ENCODE measurements at regions not wholly inside any gene's neighbourhood (a gene's known extent, or its start where the extent isn't known, plus 50 kb on each side); places are given as distances from the start of the nearest gene placed in this dataset.
A peak's percentile ranks its signal among the peaks of the same experiment; 100 is the strongest.

DNA sequence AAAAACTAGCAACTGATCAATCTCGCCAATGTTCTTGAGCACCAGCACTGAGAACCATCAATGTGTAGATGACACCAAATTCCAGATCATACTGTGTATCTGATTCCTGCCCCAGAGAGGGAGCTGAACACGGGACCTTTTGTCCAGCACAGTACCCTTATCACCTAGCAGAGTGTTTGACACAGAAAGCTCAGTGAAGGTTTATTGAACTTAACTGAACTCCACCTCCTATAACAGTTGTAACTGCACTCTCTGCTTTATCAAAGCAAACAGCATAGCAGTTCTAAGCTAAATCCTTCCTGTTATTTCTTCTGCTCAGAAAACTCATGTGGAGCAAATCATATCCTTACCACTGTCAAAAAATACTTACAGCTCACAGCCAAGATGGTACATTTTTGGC is 183.4 kb upstream of the SLCO3A1 start:
- TF ChIP-seq EZH2phosphoT487 (IDR thresholded peaks at IDR 0.05; ENCODE audit: borderline replicate concordance, low read depth, low read length): no peak
- TF ChIP-seq, protein P1, sequence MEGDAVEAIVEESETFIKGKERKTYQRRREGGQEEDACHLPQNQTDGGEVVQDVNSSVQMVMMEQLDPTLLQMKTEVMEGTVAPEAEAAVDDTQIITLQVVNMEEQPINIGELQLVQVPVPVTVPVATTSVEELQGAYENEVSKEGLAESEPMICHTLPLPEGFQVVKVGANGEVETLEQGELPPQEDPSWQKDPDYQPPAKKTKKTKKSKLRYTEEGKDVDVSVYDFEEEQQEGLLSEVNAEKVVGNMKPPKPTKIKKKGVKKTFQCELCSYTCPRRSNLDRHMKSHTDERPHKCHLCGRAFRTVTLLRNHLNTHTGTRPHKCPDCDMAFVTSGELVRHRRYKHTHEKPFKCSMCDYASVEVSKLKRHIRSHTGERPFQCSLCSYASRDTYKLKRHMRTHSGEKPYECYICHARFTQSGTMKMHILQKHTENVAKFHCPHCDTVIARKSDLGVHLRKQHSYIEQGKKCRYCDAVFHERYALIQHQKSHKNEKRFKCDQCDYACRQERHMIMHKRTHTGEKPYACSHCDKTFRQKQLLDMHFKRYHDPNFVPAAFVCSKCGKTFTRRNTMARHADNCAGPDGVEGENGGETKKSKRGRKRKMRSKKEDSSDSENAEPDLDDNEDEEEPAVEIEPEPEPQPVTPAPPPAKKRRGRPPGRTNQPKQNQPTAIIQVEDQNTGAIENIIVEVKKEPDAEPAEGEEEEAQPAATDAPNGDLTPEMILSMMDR (conservative IDR thresholded peaks at IDR 0.05; ENCODE audit: low read length): no peak
- no peaks in the 10 kb centered on the region for H3K36me3 ChIP-seq (ENCODE audit: insufficient read depth, low read length)
- H3K4me3 ChIP-seq (ENCODE audit: low read depth, low read length, poor library complexity, severe bottlenecking): no peak overlapping the region
- no peaks in the 10 kb centered on the region for H3K4me1 ChIP-seq (ENCODE audit: insufficient read depth, low read length, poor library complexity, severe bottlenecking)
- no peaks in the 10 kb centered on the region for H3K9me2 ChIP-seq (ENCODE audit: insufficient read depth, low read length)
- H3K9me3 ChIP-seq (ENCODE audit: low read length): 0 out of 2 replicates have a peak, but pooled peaks cover 4% of the 10 kb centered on the region
- intact Hi-C loops (cut with micrococcal nuclease; ENCODE audit: unreplicated experiment): no loop called here
- no peak overlapping the region for H2AFZ ChIP-seq (ENCODE audit: low read length)
- ChIA-PET POLR2A (no interaction called here), CTCF (ENCODE audit: unreplicated experiment) (no interaction called here)
- no TSS peak for BruUV-seq (replicated peaks)
- H4K20me1 ChIP-seq (ENCODE audit: insufficient read depth, low read length): no peaks in the 10 kb centered on the region
- DNase-seq (ENCODE audit: low spot score): no peak
- no peak overlapping the region for H3K27ac ChIP-seq (ENCODE audit: low read depth, low read length, poor library complexity, severe bottlenecking)
- H3K79me2 ChIP-seq (ENCODE audit: insufficient read depth, low read depth, low read length): no peaks in the 10 kb centered on the region
- no peak overlapping the region for H3K4me2 ChIP-seq (ENCODE audit: low read length)

DNA sequence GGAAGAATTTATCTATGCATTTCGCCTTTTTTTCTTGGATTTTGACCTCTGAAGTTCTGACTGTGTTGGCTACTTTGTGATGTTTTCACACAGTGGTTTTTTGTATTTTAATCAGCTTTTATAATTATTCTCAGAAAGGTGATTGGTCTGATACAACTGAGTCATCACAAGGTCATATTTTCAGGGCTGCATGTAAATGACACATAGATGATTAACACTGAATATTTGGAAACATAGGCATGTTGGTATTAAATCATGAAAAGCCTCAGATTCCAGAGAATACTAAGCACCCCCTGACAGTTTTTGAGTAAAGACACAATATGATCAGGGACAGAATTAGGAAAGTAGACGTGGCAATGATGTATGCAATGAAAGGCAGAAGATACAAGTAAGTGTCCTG is 175.5 kb upstream of the SLCO3A1 start:
- CTCF ChIA-PET (ENCODE audit: unreplicated experiment): no interaction called here
- Histone ChIP-seq H3K4me1 (ENCODE audit: insufficient read depth, low read length, poor library complexity, severe bottlenecking) (no peaks in the 10 kb centered on the region), H3K36me3 (ENCODE audit: insufficient read depth, low read length) (no peaks in the 10 kb centered on the region), H3K27ac (ENCODE audit: low read depth, low read length, poor library complexity, severe bottlenecking) (no peak overlapping the region), H3K9me3 (ENCODE audit: low read length) (0 out of 2 replicates have a peak, but pooled peaks cover 4% of the 10 kb centered on the region), H2AFZ (ENCODE audit: low read length) (no peak overlapping the region), H3K79me2 (ENCODE audit: insufficient read depth, low read depth, low read length) (no peaks in the 10 kb centered on the region), H4K20me1 (ENCODE audit: insufficient read depth, low read length) (no peaks in the 10 kb centered on the region), H3K4me3 (ENCODE audit: low read depth, low read length, poor library complexity, severe bottlenecking) (no peak overlapping the region), H3K4me2 (ENCODE audit: low read length) (no peak overlapping the region), H3K9me2 (ENCODE audit: insufficient read depth, low read length) (no peaks in the 10 kb centered on the region)
- no peak for DNase-seq (ENCODE audit: low spot score)
- intact Hi-C loops (cut with micrococcal nuclease; ENCODE audit: unreplicated experiment): no loop called here
- POLR2A ChIA-PET: interaction anchor here (0.7 kb wide), 1 partner anchor 26 kb away, joined by 3 read pairs; no protein-coding TSS in a partner anchor
- no TSS peak for BruUV-seq (replicated peaks)
- TF ChIP-seq EZH2phosphoT487 (IDR thresholded peaks at IDR 0.05; ENCODE audit: borderline replicate concordance, low read depth, low read length): no peak
- TF ChIP-seq, protein P1 (conservative IDR thresholded peaks at IDR 0.05; ENCODE audit: low read length): no peak

GRCh38 chr15:91679447-91679846 is 174.1 kb upstream of the SLCO3A1 start:
- Histone ChIP-seq H2AFZ (ENCODE audit: low read length) (no peak overlapping the region), H3K4me2 (ENCODE audit: low read length) (no peak overlapping the region), H3K4me1 (ENCODE audit: insufficient read depth, low read length, poor library complexity, severe bottlenecking) (no peaks in the 10 kb centered on the region), H3K27ac (ENCODE audit: low read depth, low read length, poor library complexity, severe bottlenecking) (no peak overlapping the region), H3K4me3 (ENCODE audit: low read depth, low read length, poor library complexity, severe bottlenecking) (no peak overlapping the region), H3K9me2 (ENCODE audit: insufficient read depth, low read length) (no peaks in the 10 kb centered on the region), H4K20me1 (ENCODE audit: insufficient read depth, low read length) (no peaks in the 10 kb centered on the region), H3K36me3 (ENCODE audit: insufficient read depth, low read length) (no peaks in the 10 kb centered on the region), H3K79me2 (ENCODE audit: insufficient read depth, low read depth, low read length) (no peaks in the 10 kb centered on the region), H3K9me3 (ENCODE audit: low read length) (0 out of 2 replicates have a peak, but pooled peaks cover 3% of the 10 kb centered on the region)
- TF ChIP-seq, protein P1 (conservative IDR thresholded peaks at IDR 0.05; ENCODE audit: low read length): 0 out of 2 replicates have a peak, but pooled peaks have one; percentile 17
- no peak for TF ChIP-seq EZH2phosphoT487 (IDR thresholded peaks at IDR 0.05; ENCODE audit: borderline replicate concordance, low read depth, low read length)
- CTCF ChIA-PET (ENCODE audit: unreplicated experiment): no interaction called here
- POLR2A ChIA-PET: interaction anchor here (0.6 kb wide), 1 partner anchor 118 kb away, joined by 4 read pairs; no protein-coding TSS in a partner anchor
- intact Hi-C loops (cut with micrococcal nuclease; ENCODE audit: unreplicated experiment): no loop called here
- no TSS peak for BruUV-seq (replicated peaks)
- DNase-seq (ENCODE audit: low spot score): no peak
